H54 (cell line): ENCODE measurements at regions not wholly inside any gene's neighbourhood (a gene's known extent, or its start where the extent isn't known, plus 50 kb on each side); places are given as distances from the start of the nearest gene placed in this dataset.

Experiments
- DNase-seq: peaks from one replicate; pipeline ENCODE4 v3.0.0; 2011; ENCODE audit warnings: low spot score, mixed read lengths; ENCODE audit not compliant: insufficient read length
- FAIRE-seq: peaks from 3 replicates; lab custom pipeline; 2011; peaks lifted over from hg19 to GRCh38; lab: Jason Lieb, UNC
- POLR2A ChIP-seq: IDR thresholded peaks from 2 replicates; pipeline ENCODE4 v1.6.1; 2011; ENCODE audit warnings: low read depth, mild to moderate bottlenecking, low read length

- no peak for TF ChIP-seq POLR2A
- DNase-seq: no peak
- peak; percentile 45 for FAIRE-seq
Measured at GRCh38 chr21:27306206-27306605, 339.3 kb upstream of the ADAMTS5 start.

DNA sequence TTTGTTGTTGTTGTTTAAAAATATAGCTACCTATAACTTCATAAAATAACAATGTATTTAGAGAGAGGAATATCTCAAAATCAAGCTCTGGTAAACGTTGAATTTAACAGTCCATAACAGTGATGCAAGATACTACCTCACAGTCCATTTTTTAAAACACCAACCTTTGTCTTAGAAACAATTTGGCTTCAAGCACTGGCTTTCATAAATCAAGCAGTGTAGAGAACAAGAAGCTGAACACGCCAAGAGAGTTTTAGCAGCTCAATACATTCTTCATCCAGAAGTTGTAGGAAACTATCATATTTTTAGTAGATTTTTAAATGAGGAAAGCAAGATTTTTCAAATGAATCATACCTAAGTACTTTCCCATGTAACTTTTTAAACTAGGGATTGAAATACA lies 334.3 kb upstream of the ADAMTS5 start:
- FAIRE-seq (no peak), DNase-seq (no peak)
- no peak for TF ChIP-seq POLR2A

DNA sequence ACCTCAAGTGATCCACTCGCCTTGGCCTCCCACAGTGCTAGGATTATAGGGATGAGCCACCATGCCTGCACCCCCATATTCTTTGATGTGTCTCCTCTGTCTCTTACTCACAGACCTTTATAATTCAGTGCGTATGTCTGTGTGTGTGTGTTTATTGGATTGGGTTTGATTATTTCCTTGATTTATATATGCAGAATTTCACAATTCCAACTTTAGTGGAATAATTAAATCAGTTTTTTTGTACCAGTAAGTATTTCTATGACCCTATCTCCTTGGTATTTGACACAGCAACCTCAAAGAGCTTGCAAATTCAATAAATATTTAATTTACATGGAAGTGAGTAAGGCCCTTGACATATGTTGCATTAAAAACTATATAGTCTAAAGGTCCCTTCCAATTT lies 333.9 kb upstream of the ADAMTS5 start:
- TF ChIP-seq POLR2A: no peak
- FAIRE-seq (no peak), DNase-seq (no peak)

- no peak for TF ChIP-seq POLR2A
- DNase-seq (no peak), FAIRE-seq (no peak)
Measured at GRCh38 chr21:27298465-27298864, 331.6 kb upstream of the ADAMTS5 start.

- FAIRE-seq (no peak), DNase-seq (no peak)
- no peak for TF ChIP-seq POLR2A
Measured at GRCh38 chr21:27293239-27293638, 326.4 kb upstream of the ADAMTS5 start.

DNA sequence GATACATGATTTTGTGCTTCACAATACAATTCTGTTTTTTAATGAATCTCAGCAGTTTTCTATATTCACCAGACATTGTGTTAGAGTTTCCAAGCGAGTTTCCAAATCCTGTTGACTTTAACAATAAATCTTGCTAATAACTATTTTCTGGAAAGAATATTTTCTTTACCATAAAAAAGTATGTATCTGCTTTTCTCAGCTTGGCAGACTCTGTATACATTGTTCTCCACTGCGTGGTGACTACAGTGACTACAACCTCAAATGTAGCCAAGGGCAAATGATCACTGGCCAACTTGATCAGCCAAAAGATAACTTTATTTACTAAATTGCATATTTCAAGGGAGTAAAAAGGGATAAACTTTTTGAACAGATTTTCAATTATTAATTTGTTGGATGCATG lies 325.9 kb upstream of the ADAMTS5 start:
- FAIRE-seq (no peak), DNase-seq (no peak)
- TF ChIP-seq POLR2A: no peak

- FAIRE-seq: peak; percentile 6
- DNase-seq: no peak
- TF ChIP-seq POLR2A: no peak
Measured at GRCh38 chr21:27292229-27292628, 325.3 kb upstream of the ADAMTS5 start.

GRCh38 chr21:27291006-27291405 lies 324.1 kb upstream of the ADAMTS5 start:
- DNase-seq: no peak
- no peak for TF ChIP-seq POLR2A
- peak; percentile 36 for FAIRE-seq

DNA sequence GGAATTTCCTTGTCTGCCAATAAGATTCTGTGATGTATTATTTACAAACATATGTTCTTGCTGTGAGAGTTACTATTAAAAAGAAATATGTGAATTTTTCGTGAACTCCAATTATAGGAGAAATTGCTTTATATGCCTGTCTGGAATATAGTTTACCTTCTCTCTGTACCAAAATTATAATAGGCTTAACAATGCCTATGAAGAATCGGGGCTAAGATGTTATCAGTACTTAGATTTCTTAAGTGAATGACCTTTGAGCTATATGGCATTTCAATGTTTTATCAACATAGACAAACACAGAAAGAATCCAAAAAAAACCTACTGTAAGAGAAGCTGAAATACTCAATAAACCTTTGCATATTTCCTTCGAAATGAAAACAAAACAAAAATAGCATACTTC lies 323.1 kb upstream of the ADAMTS5 start:
- DNase-seq (no peak), FAIRE-seq (peak; percentile 36)
- TF ChIP-seq POLR2A: no peak

- no peak for FAIRE-seq
- TF ChIP-seq POLR2A: no peak
Measured at GRCh38 chr21:27286760-27287159, 319.9 kb upstream of the ADAMTS5 start.

GRCh38 chr21:27277110-27277509 lies 310.2 kb upstream of the ADAMTS5 start:
- FAIRE-seq: no peak
- DNase-seq: no peak
- TF ChIP-seq POLR2A: no peak

More at GRCh38 chr21:27286760-27287159, 319.9 kb upstream of the ADAMTS5 start:
- DNase-seq: no peak

GRCh38 chr21:27275294-27275927 lies 308.5 kb upstream of the ADAMTS5 start:
- no peak for TF ChIP-seq POLR2A
- peak; percentile 97 for FAIRE-seq
- peak; percentile 14 for DNase-seq

DNA sequence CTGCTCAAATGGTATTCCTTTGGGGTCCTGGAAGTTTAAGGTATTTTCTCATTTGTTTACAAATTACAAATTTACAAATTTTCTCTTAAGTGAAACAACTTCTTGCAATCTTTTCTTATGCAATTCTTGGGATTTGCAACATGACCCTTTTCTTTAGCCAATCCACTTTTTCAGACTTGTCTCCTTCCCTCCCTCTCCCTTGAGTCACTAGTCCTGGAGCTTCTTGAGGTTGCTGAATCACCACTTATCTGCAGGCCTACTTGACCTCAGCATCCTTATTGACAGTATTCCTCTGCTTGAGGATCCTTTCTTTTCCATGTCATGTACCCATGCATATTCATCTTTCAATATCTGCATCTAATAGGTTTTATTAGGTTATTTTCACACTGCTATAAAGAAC lies 302.8 kb upstream of the ADAMTS5 start:
- TF ChIP-seq POLR2A: no peak
- DNase-seq (peak; percentile 20), FAIRE-seq (peak; percentile 93)

GRCh38 chr21:27268290-27268689 lies 301.4 kb upstream of the ADAMTS5 start:
- no peak for DNase-seq
- no peak for TF ChIP-seq POLR2A

GRCh38 chr21:27265949-27266348 lies 299.1 kb upstream of the ADAMTS5 start:
- FAIRE-seq: no peak

More at GRCh38 chr21:27268290-27268689, 301.4 kb upstream of the ADAMTS5 start:
- FAIRE-seq: peak; percentile 86

More at GRCh38 chr21:27265949-27266348, 299.1 kb upstream of the ADAMTS5 start:
- TF ChIP-seq POLR2A: no peak
- DNase-seq: no peak
